AG08396 (cell line): ENCODE measurements at regions not wholly inside any gene's neighbourhood (a gene's known extent, or its start where the extent isn't known, plus 50 kb on each side); places are given as distances from the start of the nearest gene placed in this dataset.
"Not testable (repeated sequence)": the region's sequence is repeated elsewhere in the genome, so short reads cannot be mapped to it uniquely, and the experiment has no call there.

ENCODE experiments used
- DNase-seq: peaks from one replicate; pipeline ENCODE4 v3.0.0; 2012; ENCODE audit warnings: low spot score, mixed read lengths

DNA sequence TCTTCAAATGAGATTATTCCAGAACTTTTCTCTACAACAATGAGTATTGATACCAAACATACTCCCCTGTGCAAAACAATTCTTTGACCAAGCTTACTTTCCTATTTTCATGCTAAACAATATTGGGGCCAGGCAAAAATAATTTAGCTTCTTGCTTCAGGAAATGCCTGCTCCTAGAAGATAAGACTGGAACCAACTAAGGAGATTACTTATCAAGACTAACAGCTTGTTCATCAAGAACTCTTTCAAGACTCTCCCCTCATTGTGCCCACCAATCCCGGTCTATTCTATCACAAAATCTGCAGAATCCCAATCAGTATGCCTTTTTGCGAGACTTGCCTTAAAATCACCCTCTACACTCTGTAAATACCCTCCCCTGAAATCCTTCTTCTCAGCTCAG, 536.6 kb downstream of the RWDD3 start:
- no peak for DNase-seq

DNA sequence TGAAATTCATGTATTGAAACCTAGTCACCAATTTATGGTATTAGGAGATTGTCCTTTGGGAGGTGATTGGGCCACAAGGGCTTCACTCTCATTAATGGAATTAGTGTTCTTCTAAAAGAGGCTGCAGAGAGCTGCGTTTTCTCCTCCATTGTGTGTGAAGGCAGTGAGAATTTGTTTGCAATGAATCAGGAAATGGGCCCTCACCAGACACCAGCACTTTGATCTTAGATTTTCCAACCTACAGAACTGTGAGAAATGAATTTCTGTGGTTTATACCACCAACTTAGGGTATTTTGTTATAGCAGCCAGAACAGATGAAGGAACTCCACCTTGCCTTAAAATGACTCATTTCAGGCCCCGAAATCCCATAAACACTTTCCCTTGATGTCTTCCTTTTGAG, 544.2 kb downstream of the RWDD3 start:
- DNase-seq: no peak

DNA sequence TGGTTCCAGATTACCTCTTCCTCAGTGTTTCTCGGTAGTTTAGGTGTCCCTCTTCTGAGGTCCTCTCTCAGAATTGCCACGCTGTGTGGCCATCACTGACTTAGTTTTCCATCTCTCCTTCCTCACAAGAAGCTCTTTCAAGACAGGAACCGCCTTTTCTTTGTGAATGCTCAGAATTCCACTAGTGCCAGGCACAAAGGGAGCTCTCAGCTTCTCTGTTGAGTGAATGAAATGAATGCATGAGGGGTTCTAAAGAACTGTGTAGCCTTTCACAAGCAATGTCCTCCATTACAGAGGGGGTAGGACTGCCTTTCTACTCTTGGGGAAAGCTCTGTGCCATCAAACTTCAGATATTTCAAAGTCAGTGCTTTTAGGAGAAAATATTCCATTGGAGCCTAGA, 546.8 kb downstream of the RWDD3 start:
- no peak for DNase-seq

GRCh38 chr1:95790136-95790535, 556.1 kb downstream of the RWDD3 start:
- no peak for DNase-seq

DNA sequence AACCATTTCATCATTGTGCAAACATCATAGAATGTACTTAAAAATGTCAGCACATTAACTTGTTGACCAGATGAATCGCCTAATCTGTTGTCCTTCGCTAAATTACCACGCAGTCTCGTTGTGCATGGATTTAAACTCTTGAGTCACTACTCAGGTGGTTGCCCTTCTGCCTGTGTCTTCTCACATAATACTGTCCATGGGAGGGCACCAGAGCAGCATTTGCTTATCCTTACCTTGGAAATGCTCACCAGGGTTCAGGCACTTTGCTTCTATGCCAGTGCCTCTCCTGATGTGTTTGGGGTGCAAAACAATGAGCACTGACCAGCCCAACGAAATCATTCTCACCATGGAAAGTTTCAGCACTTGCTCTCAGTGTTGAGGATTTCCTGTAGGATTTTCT, 559.9 kb downstream of the RWDD3 start:
- no peak for DNase-seq

GRCh38 chr1:95797761-95798160, 563.8 kb downstream of the RWDD3 start:
- not testable (repeated sequence) for DNase-seq

GRCh38 chr1:95806171-95806570, 572.2 kb downstream of the RWDD3 start:
- DNase-seq: no peak

DNA sequence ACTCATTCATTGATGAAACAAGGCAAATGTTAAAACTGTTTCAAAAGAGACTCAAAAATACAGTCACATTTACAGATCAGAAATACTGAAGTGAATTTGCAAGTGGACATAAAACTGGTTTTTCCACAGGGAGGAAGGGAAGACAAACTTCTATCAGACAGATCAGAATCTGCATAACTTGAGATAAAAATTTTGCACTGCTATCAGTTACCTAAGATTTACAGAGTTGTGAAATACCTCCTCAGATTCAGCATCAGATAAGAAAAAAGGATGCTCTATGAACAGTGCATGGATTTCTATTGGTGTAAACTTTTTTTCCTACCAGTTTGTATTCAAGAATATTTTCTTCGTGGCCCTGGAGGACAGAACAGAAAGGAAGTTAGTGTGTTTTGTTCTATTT, 575.4 kb downstream of the RWDD3 start:
- DNase-seq: no peak

GRCh38 chr1:95815511-95815910, 581.5 kb downstream of the RWDD3 start:
- DNase-seq: no peak

- no peak for DNase-seq
These were observed 595.5 kb downstream of the RWDD3 start for GRCh38 chr1:95829556-95829955.

- no peak for DNase-seq
These were observed 598.4 kb downstream of the RWDD3 start for GRCh38 chr1:95832370-95832769.

- DNase-seq: no peak
These were observed 615.4 kb downstream of the RWDD3 start for GRCh38 chr1:95849439-95849838.

GRCh38 chr1:95850165-95850649, 616.2 kb downstream of the RWDD3 start:
- DNase-seq: no peak

- DNase-seq: no peak
These were observed 616.8 kb downstream of the RWDD3 start for GRCh38 chr1:95850763-95851162.

- no peak for DNase-seq
These were observed 618.6 kb downstream of the RWDD3 start for GRCh38 chr1:95852483-95853070.

GRCh38 chr1:95854457-95854856, 620.4 kb downstream of the RWDD3 start:
- no peak for DNase-seq

- DNase-seq: no peak
These were observed 629.1 kb downstream of the RWDD3 start for GRCh38 chr1:95863086-95863485.

- DNase-seq: no peak
These were observed 631.8 kb downstream of the RWDD3 start for GRCh38 chr1:95865769-95866168.

DNA sequence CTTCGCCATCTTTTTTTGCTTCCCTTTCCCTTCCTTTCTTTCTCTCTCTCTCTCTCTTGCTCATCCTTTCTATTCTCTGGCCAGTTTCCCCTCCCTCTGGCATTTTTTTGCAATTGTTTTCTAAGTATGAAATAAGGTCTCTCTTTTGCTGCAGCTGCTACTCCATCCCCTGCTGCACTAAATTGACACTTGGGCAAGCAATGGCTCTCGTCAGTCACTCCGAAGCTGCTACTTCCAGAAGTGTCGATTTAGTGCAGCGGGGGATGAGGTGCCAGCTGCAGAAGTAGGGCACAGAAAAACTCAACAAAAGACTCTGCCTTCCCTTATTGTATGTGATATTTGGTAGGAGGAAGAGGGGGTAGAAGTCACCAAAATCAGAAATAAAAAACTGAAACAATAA, 642.3 kb downstream of the RWDD3 start:
- DNase-seq: no peak

GRCh38 chr1:95879498-95880050, 645.6 kb downstream of the RWDD3 start:
- no peak for DNase-seq

GRCh38 chr1:95888941-95889390, 655.0 kb downstream of the RWDD3 start:
- DNase-seq: no peak

DNA sequence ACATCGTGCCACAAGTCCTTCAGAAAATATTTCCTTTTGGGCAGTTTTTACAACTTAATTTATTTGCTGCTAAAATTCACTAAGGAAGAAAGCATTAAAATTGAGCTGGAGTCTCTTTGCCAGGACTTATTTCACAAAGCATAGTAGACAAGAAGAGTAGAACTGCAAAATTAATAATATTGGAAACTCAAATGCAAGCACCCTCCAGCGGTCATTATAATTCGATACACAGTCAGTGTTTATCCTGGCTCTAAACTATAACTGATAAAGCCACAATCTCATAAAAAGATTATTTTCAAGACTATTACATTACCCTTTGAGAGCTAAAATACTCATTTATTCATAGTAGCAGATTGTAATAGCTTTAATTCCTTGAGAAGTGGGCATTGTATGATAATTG, 655.4 kb downstream of the RWDD3 start:
- no peak for DNase-seq

- no peak for DNase-seq
These were observed 659.9 kb downstream of the RWDD3 start for GRCh38 chr1:95893921-95894320.

DNA sequence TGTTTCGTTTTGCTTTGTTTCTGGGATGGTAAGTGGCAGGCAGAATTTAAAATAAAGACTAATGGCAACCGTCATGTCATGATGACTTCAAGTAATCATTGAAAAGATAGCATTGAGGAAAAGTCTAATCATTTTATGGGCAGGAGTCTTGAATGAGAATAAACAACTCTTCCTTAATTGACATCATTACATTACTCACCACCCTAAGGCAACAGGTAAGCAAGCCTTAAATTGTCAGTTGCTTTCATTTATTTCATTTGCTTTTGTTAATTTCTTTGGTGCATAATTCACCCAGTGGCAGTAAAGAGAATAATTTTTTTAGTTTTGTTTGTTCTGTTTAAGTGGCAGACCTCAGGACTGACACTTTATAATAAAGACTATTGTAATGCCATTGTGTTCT, 669.0 kb downstream of the RWDD3 start:
- DNase-seq: no peak
